ENCODE measurements at regions not wholly inside any gene's neighbourhood (a gene's known extent, or its start where the extent isn't known, plus 50 kb on each side); places are given as distances from the start of the nearest gene placed in this dataset.

GRCh38 chr10:4671451-4672145 is 154.4 kb upstream of the AKR1E2 start:
- in situ Hi-C loops (cut with HindIII; ENCODE audit: low sequenced_read_pairs), result no loop called here

- in situ Hi-C loops (cut with HindIII; ENCODE audit: low sequenced_read_pairs), result no loop called here
These were observed 155.3 kb upstream of the AKR1E2 start for GRCh38 chr10:4670737-4671136.

GRCh38 chr10:4669585-4669984 is 156.4 kb upstream of the AKR1E2 start:
- in situ Hi-C loops (cut with HindIII; ENCODE audit: low sequenced_read_pairs), result no loop called here

GRCh38 chr10:4663162-4663992 is 162.6 kb upstream of the AKR1E2 start:
- in situ Hi-C loops (cut with HindIII; ENCODE audit: low sequenced_read_pairs), result no loop called here

GRCh38 chr10:4662576-4663161 is 163.3 kb upstream of the AKR1E2 start:
- in situ Hi-C loops (cut with HindIII; ENCODE audit: low sequenced_read_pairs), result no loop called here

GRCh38 chr10:4661511-4662255 is 164.3 kb upstream of the AKR1E2 start:
- in situ Hi-C loops (cut with HindIII; ENCODE audit: low sequenced_read_pairs), result no loop called here

- in situ Hi-C loops (cut with HindIII; ENCODE audit: low sequenced_read_pairs), result loop anchor here (5.0 to 10.0 kb wide), 3 partner anchors 36 to 1444 kb away; no protein-coding TSS in a partner anchor
These were observed 167.2 kb upstream of the AKR1E2 start for GRCh38 chr10:4658777-4659176.

GRCh38 chr10:4656576-4657194 is 169.3 kb upstream of the AKR1E2 start:
- in situ Hi-C loops (cut with HindIII; ENCODE audit: low sequenced_read_pairs), result loop anchor here (5.0 to 10.0 kb wide), 3 partner anchors 34 to 1442 kb away; no protein-coding TSS in a partner anchor

- in situ Hi-C loops (cut with HindIII; ENCODE audit: low sequenced_read_pairs), result loop anchor here (5.0 to 10.0 kb wide), 3 partner anchors 34 to 1441 kb away; no protein-coding TSS in a partner anchor
These were observed 170.1 kb upstream of the AKR1E2 start for GRCh38 chr10:4655879-4656278.

GRCh38 chr10:4655406-4655805 is 170.6 kb upstream of the AKR1E2 start:
- in situ Hi-C loops (cut with HindIII; ENCODE audit: low sequenced_read_pairs), result loop anchor here (5.0 to 10.0 kb wide), 3 partner anchors 33 to 1441 kb away; no protein-coding TSS in a partner anchor

- in situ Hi-C loops (cut with HindIII; ENCODE audit: low sequenced_read_pairs), result loop anchor here (10.0 kb wide), 1 partner anchor 1440 kb away; no protein-coding TSS in a partner anchor
These were observed 171.5 kb upstream of the AKR1E2 start for GRCh38 chr10:4654496-4654895.

GRCh38 chr10:4653160-4653559 is 172.8 kb upstream of the AKR1E2 start:
- in situ Hi-C loops (cut with HindIII; ENCODE audit: low sequenced_read_pairs), result loop anchor here (10.0 kb wide), 1 partner anchor 1438 kb away; no protein-coding TSS in a partner anchor

- in situ Hi-C loops (cut with HindIII; ENCODE audit: low sequenced_read_pairs), result loop anchor here (10.0 kb wide), 1 partner anchor 1438 kb away; no protein-coding TSS in a partner anchor
These were observed 173.6 kb upstream of the AKR1E2 start for GRCh38 chr10:4652111-4653010.

- in situ Hi-C loops (cut with HindIII; ENCODE audit: low sequenced_read_pairs), result loop anchor here (10.0 kb wide), 1 partner anchor 1437 kb away; no protein-coding TSS in a partner anchor
These were observed 174.5 kb upstream of the AKR1E2 start for GRCh38 chr10:4651404-4652037.

GRCh38 chr10:4650582-4650981 is 175.4 kb upstream of the AKR1E2 start:
- in situ Hi-C loops (cut with HindIII; ENCODE audit: low sequenced_read_pairs), result loop anchor here (10.0 kb wide), 1 partner anchor 1436 kb away; no protein-coding TSS in a partner anchor

GRCh38 chr10:4649886-4650508 is 176.0 kb upstream of the AKR1E2 start:
- in situ Hi-C loops (cut with HindIII; ENCODE audit: low sequenced_read_pairs), result loop anchor here (10.0 kb wide), 1 partner anchor 1435 kb away; no protein-coding TSS in a partner anchor

- in situ Hi-C loops (cut with HindIII; ENCODE audit: low sequenced_read_pairs), result no loop called here
These were observed 176.5 kb upstream of the AKR1E2 start for GRCh38 chr10:4649471-4649870.

- in situ Hi-C loops (cut with HindIII; ENCODE audit: low sequenced_read_pairs), result no loop called here
These were observed 177.0 kb upstream of the AKR1E2 start for GRCh38 chr10:4648999-4649398.
